ENCODE measurements at regions not wholly inside any gene's neighbourhood (a gene's known extent, or its start where the extent isn't known, plus 50 kb on each side); places are given as distances from the start of the nearest gene placed in this dataset.

- TF ChIP-seq POLR2A (IDR thresholded peaks at IDR 0.05) (no peak), CTCF (IDR thresholded peaks at IDR 0.05) (no peak), POLR2AphosphoS5 (IDR thresholded peaks at IDR 0.05) (no peak)
These were observed 123.5 kb upstream of the EGFLAM start for GRCh38 chr5:38134810-38135209.
